Stimulated activated effector memory CD8-positive, alpha-beta T cell treated with anti-CD3 and anti-CD28 coated beads, Interleukin-12 subunit alpha, Interleukin-12 subunit beta, amount 100 ng/mL, for 72 hours (primary cell): ENCODE measurements at regions not wholly inside any gene's neighbourhood (a gene's known extent, or its start where the extent isn't known, plus 50 kb on each side); places are given as distances from the start of the nearest gene placed in this dataset.

Experiments used
- ATAC-seq: fragments of 150-1000 bp; cut with Tn5 transposase; 2 replicates; pipeline ENCODE4 v1.10.0; 2021
- DNase-seq, 2 donors: peaks; one replicate each; pipeline ENCODE4 v3.0.0; 2021 to 2022; ENCODE audit warnings: low spot score in 2 of 2
- H3K27ac Mint-ChIP-seq: one replicate; pipeline ENCODE4 v1.8.0; 2022; ENCODE audit warnings: mild to moderate bottlenecking, mixed read lengths
- H3K36me3 Mint-ChIP-seq: one replicate; pipeline ENCODE4 v1.8.0; 2022; ENCODE audit warnings: mild to moderate bottlenecking, mixed read lengths
- H3K4me1 Mint-ChIP-seq: one replicate; pipeline ENCODE4 v1.8.0; 2022; ENCODE audit warnings: mixed read lengths
- H3K4me3 Mint-ChIP-seq: one replicate; pipeline ENCODE4 v1.8.0; 2022; ENCODE audit warnings: mild to moderate bottlenecking, mixed read lengths
- H3K9me3 Mint-ChIP-seq: one replicate; pipeline ENCODE4 v1.8.0; 2022; ENCODE audit warnings: mixed read lengths

DNA sequence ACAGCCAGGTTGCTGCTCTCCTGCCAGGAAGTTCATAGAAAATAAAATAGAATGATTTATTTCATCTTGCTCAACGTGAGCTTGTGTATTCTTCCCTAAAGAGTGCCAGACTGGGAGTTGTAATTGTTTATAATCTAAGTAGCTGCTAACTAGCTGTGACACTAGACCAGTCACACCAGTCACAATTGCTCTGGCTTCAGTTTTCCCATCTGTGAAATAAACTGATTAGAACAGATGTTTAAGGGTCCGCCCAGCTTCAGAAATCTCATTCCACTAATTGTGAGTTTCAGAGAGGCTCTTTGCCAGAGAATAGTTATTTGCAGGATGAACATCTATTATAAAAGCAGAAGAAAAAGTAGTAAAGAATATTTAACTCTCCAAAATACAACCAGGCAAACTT lies 55.6 kb upstream of the ZDHHC17 start:
- DNase-seq: no peak
- no peaks in the 10 kb centered on the region for H3K4me1 Mint-ChIP-seq
- no peak overlapping the region for H3K4me3 Mint-ChIP-seq
- H3K27ac Mint-ChIP-seq: no peak overlapping the region
- H3K36me3 Mint-ChIP-seq: no peaks in the 10 kb centered on the region
- no peak for ATAC-seq
- H3K9me3 Mint-ChIP-seq: no peaks in the 10 kb centered on the region

DNA sequence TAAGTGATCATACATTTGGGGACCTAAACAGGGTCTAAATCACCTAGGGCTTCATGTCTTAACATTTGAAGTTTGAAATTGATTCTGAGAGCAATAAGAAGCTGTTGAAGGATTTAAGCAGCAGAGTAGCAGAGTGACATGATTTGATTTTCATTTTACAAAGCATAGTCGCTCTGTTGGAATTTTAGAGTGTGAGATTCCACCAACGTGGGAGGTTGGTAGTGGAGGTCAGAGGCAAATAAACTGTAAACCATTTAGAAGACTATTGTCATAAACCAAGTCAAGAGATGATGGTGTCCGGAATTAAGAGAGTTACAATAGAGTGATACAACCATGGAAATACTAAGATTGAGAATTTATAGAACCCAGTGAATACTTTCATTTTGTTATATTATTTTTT lies 52.7 kb upstream of the ZDHHC17 start:
- no peak overlapping the region for H3K27ac Mint-ChIP-seq
- ATAC-seq: no peak
- H3K9me3 Mint-ChIP-seq: no peaks in the 10 kb centered on the region
- no peak overlapping the region for H3K4me3 Mint-ChIP-seq
- DNase-seq: no peak
- H3K36me3 Mint-ChIP-seq: no peaks in the 10 kb centered on the region
- H3K4me1 Mint-ChIP-seq: no peaks in the 10 kb centered on the region

DNA sequence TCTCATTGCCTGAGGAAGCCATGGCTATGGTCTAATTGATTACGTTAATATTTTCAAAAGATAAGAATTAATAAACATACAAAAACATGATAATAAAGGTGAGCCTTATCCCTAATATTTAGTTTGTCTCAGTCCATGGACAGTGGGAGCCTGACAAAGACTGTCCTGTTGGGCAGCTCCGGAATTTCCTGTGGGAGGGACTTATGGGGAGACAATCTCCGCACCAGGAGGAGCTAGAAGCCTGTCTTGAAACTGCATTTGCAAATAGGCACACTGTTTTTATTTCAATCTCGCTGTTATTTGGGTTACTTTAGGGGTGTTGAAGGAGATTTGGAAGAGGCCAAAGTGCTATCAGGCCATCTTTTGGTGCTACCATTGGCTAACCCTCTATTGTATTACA lies 50.8 kb upstream of the ZDHHC17 start:
- H3K4me3 Mint-ChIP-seq: no peak overlapping the region
- no peaks in the 10 kb centered on the region for H3K4me1 Mint-ChIP-seq
- H3K9me3 Mint-ChIP-seq: no peaks in the 10 kb centered on the region
- DNase-seq (no peak), ATAC-seq (no peak)
- H3K27ac Mint-ChIP-seq: no peak overlapping the region
- no peaks in the 10 kb centered on the region for H3K36me3 Mint-ChIP-seq

DNA sequence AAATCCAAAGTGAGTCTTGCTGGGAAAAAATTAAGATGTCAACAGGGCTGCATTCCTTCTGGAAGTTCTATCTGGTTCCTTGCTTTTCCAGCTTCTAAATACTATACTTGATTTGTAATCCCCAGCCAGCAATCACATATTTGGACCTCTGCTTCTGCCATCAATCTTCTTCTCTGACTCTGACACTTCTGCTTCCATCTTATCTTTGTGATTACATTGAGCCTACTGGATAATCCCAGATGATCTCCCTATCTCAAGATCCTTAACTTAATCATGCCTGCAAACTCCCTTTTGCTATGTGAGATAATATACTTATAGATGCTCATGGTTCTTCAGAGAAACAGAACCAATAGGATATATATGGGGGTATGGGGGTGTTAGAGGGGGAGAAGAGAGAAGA lies 49.9 kb upstream of the ZDHHC17 start:
- ATAC-seq (no peak), DNase-seq (no peak)
- H3K9me3 Mint-ChIP-seq: no peaks in the 10 kb centered on the region
- H3K4me1 Mint-ChIP-seq: no peaks in the 10 kb centered on the region
- no peak overlapping the region for H3K4me3 Mint-ChIP-seq
- H3K27ac Mint-ChIP-seq: no peak overlapping the region
- H3K36me3 Mint-ChIP-seq: no peaks in the 10 kb centered on the region
